ENCODE measurements at regions not wholly inside any gene's neighbourhood (a gene's known extent, or its start where the extent isn't known, plus 50 kb on each side); places are given as distances from the start of the nearest gene placed in this dataset.

GRCh38 chr2:182585430-182585829 is 130.6 kb upstream of the DNAJC10 start:
- TF ChIP-seq CTCF (IDR thresholded peaks at IDR 0.05; ENCODE audit: low read length) = no peak
- TF ChIP-seq EZH2phosphoT487 (IDR thresholded peaks at IDR 0.05; ENCODE audit: low read length) = no peak

Measured in MM.1S (cell line).